Endothelial cell of umbilical vein (primary cell): ENCODE measurements at regions not wholly inside any gene's neighbourhood (a gene's known extent, or its start where the extent isn't known, plus 50 kb on each side); places are given as distances from the start of the nearest gene placed in this dataset.

Experiments used
- BruUV-seq: library from RNA; stranded (reverse); fragments of 400-500 nt; replicated peaks from 2 replicates; lab custom pipeline; 2021; lab: Mats Ljungman, UMichigan
- CTCF ChIA-PET: fragments of 300-600, 350-600 bp; sonication (Branson Sonifier 250); formaldehyde crosslinking; loops from one replicate; lab custom pipeline; 2021; ENCODE audit warnings: antibody characterized with exemption, inconsistent platforms; lab: Charles Lee
- POLR2A ChIA-PET: fragments of 300-600, 350-600 bp; sonication (Branson Sonifier 250); formaldehyde crosslinking; loops from one replicate; lab custom pipeline; 2021; ENCODE audit warnings: antibody characterized with exemption, inconsistent platforms; lab: Charles Lee
- DNase-seq: peaks from one replicate; pipeline ENCODE4 v3.0.0-alpha.2; 2011; ENCODE audit warnings: low read depth, low spot score
- FAIRE-seq: peaks from 2 replicates; lab custom pipeline; 2011; peaks lifted over from hg19 to GRCh38; lab: Jason Lieb, UNC
- H2AFZ ChIP-seq: 2 replicates; pipeline ENCODE4 v1.6.0; 2012; ENCODE audit warnings: low read depth, low read length, control low read depth, inconsistent platforms
- H3K27ac ChIP-seq: 2 replicates; pipeline ENCODE4 v1.5.1; 2011; ENCODE audit warnings: low read depth, mild to moderate bottlenecking, control low read depth, low read length, moderate library complexity; ENCODE audit not compliant: insufficient read depth
- H3K27me3 ChIP-seq, 2 experiments: 2 replicates each; pipeline versions ENCODE4 v1.6.0 to v1.6.1; 2011; ENCODE audit warnings: low read length in 2 of 2, mixed read lengths in 1 of 2; ENCODE audit not compliant: control insufficient read depth in 2 of 2, insufficient read depth in 2 of 2
- H3K36me3 ChIP-seq, 2 experiments: 2 replicates in 1 of 2; 3 replicates in 1 of 2; pipeline ENCODE4 v1.5.1; 2011; ENCODE audit warnings: low read length in 2 of 2, mild to moderate bottlenecking in 1 of 2, moderate library complexity in 1 of 2; ENCODE audit not compliant: control insufficient read depth in 2 of 2, insufficient read depth in 2 of 2; ENCODE audit errors: extremely low read depth in 1 of 2
- H3K4me1 ChIP-seq: 3 replicates; pipeline ENCODE4 v1.5.1; 2011; ENCODE audit warnings: mild to moderate bottlenecking, low read length; ENCODE audit not compliant: control insufficient read depth, insufficient read depth; ENCODE audit errors: extremely low read depth
- H3K4me2 ChIP-seq: 2 replicates; pipeline ENCODE4 v1.6.1; 2011; ENCODE audit warnings: low read length, control low read depth, mixed read lengths; ENCODE audit not compliant: insufficient read depth
- H3K4me3 ChIP-seq, 3 experiments: fragments of 200-600 bp in 1 of 3; sonication (generic), shearing (Covaris generic) in 1 of 3; replicated peaks in 1 of 3; 2 replicates each; pipeline ENCODE4 v1.5.1; 2011 to 2016; ENCODE audit warnings: control low read depth in 3 of 3, low read length in 3 of 3, mild to moderate bottlenecking in 2 of 3, inconsistent platforms in 1 of 3, low read depth in 1 of 3, moderate library complexity in 1 of 3; ENCODE audit not compliant: insufficient read depth in 1 of 3
- H3K79me2 ChIP-seq: 2 replicates; pipeline ENCODE4 v1.6.0; 2012; ENCODE audit warnings: low read length, inconsistent platforms; ENCODE audit not compliant: control insufficient read depth, insufficient read depth
- H3K9ac ChIP-seq: replicated peaks from 2 replicates; pipeline ENCODE3; 2011; ENCODE audit warnings: low read length, control low read depth; ENCODE audit not compliant: insufficient read depth; ENCODE audit errors: extremely low read depth
- H3K9me1 ChIP-seq: replicated peaks from 3 replicates; pipeline ENCODE4 v1.6.0; 2011; ENCODE audit warnings: mild to moderate bottlenecking, low read length; ENCODE audit not compliant: control insufficient read depth, insufficient read depth; ENCODE audit errors: extremely low read depth
- H3K9me3 ChIP-seq: replicated peaks from 2 replicates; pipeline ENCODE4 v1.5.1; 2012; ENCODE audit warnings: low read length, inconsistent platforms; ENCODE audit not compliant: control insufficient read depth, insufficient read depth
- H4K20me1 ChIP-seq: replicated peaks from 2 replicates; pipeline ENCODE3; 2011; ENCODE audit warnings: mild to moderate bottlenecking, low read length; ENCODE audit not compliant: control insufficient read depth, insufficient read depth; ENCODE audit errors: extremely low read depth
- CTCF ChIP-seq, 2 donors: IDR thresholded peaks; 1 replicate in 1 of 2; 2 replicates in 1 of 2; pipeline ENCODE4 v1.5.1; 2011; ENCODE audit warnings: low read length in 2 of 2, mild to moderate bottlenecking in 2 of 2, moderate library complexity in 2 of 2, control low read depth in 1 of 2, inconsistent platforms in 1 of 2, low read depth in 1 of 2; ENCODE audit not compliant: insufficient read depth in 1 of 2; ENCODE audit errors: extremely low read depth in 1 of 2
- EZH2 ChIP-seq: IDR thresholded peaks from 2 replicates; pipeline ENCODE4 v1.6.1; 2012; ENCODE audit warnings: borderline replicate concordance, low read depth, mild to moderate bottlenecking, moderate library complexity, low read length, inconsistent platforms; ENCODE audit not compliant: severe bottlenecking
- FOS ChIP-seq: IDR thresholded peaks from 2 replicates; pipeline ENCODE4 v1.6.1; 2011; ENCODE audit warnings: mild to moderate bottlenecking, low read length, moderate library complexity, borderline replicate concordance; ENCODE audit not compliant: insufficient read depth
- GATA2 ChIP-seq: IDR thresholded peaks from 2 replicates; pipeline ENCODE4 v1.7.0; 2011; ENCODE audit warnings: low read depth, mild to moderate bottlenecking, moderate library complexity, mixed read lengths, low read length; ENCODE audit not compliant: insufficient read length, insufficient read depth
- JUN ChIP-seq: IDR thresholded peaks from 2 replicates; pipeline ENCODE4 v1.6.1; 2011; ENCODE audit warnings: borderline replicate concordance, low read depth; ENCODE audit not compliant: insufficient read length, insufficient read depth
- MAX ChIP-seq: IDR thresholded peaks from 2 replicates; pipeline ENCODE4 v1.6.1; 2011; ENCODE audit not compliant: insufficient read depth, insufficient read length
- MYC ChIP-seq: IDR thresholded peaks from one replicate; pipeline ENCODE4 v1.6.1; 2011; ENCODE audit warnings: mild to moderate bottlenecking, low read depth, low read length
- POLR2A ChIP-seq: IDR thresholded peaks from 2 replicates; pipeline ENCODE4 v1.6.1; 2012; ENCODE audit warnings: low read depth, mild to moderate bottlenecking, control low read depth, low read length
- POLR2AphosphoS5 ChIP-seq: IDR thresholded peaks from 2 replicates; pipeline ENCODE4 v1.6.1; 2012; ENCODE audit warnings: low read depth, mild to moderate bottlenecking, control low read depth, low read length, moderate library complexity; ENCODE audit not compliant: insufficient read depth
- dilution Hi-C: fragments of 300-500 bp; cut with MboI; formaldehyde crosslinking; loops from one replicate; pipeline ENCODE4 v1.15.0; 2019; ENCODE audit warnings: low sequenced_read_pairs; ENCODE audit not compliant: extremely low pct_ligation_motif_present
- intact Hi-C: fragments of 100-400 bp; cut with micrococcal nuclease; formaldehyde crosslinking; loops from one replicate; pipeline ENCODE4 v1.10.0; 2022

- FAIRE-seq (no peak), DNase-seq (no peak)
- ChIA-PET POLR2A (no interaction called here), CTCF (no interaction called here)
- H3K27me3 ChIP-seq, result no peaks in the 10 kb centered on the region
- H2AFZ ChIP-seq, result no peak overlapping the region
- no peaks in the 10 kb centered on the region for H4K20me1 ChIP-seq
- no peak overlapping the region for H3K4me2 ChIP-seq
- no peaks in the 10 kb centered on the region for H3K36me3 ChIP-seq
- H3K9me3 ChIP-seq, result peaks cover 5% of the 10 kb centered on the region
- H3K79me2 ChIP-seq, result no peaks in the 10 kb centered on the region
- intact Hi-C loops (no loop called here), dilution Hi-C loops (no loop called here)
- no peak overlapping the region for H3K27ac ChIP-seq
- H3K4me1 ChIP-seq, result no peaks in the 10 kb centered on the region
- no TSS peak for BruUV-seq
- H3K4me3 ChIP-seq, result no peak overlapping the region
- H3K9me1 ChIP-seq, result no peaks in the 10 kb centered on the region
- TF ChIP-seq MYC (no peak), POLR2A (no peak), POLR2AphosphoS5 (no peak), JUN (no peak), GATA2 (no peak), EZH2 (no peak), FOS (no peak), CTCF (IDR thresholded peaks at IDR 0.05; ENCODE audit: extremely low read depth in 1 of 2, insufficient read depth in 1 of 2, low read depth in 1 of 2, low read length in 2 of 2) (no peak), MAX (no peak)
- no peak overlapping the region for H3K9ac ChIP-seq
Measured at GRCh38 chr2:6679471-6679870, 186.2 kb downstream of the CMPK2 start.
